ENCODE measurements at regions not wholly inside any gene's neighbourhood (a gene's known extent, or its start where the extent isn't known, plus 50 kb on each side); places are given as distances from the start of the nearest gene placed in this dataset.
"Not testable (repeated sequence)": the region's sequence is repeated elsewhere in the genome, so short reads cannot be mapped to it uniquely, and the experiment has no call there.

DNA sequence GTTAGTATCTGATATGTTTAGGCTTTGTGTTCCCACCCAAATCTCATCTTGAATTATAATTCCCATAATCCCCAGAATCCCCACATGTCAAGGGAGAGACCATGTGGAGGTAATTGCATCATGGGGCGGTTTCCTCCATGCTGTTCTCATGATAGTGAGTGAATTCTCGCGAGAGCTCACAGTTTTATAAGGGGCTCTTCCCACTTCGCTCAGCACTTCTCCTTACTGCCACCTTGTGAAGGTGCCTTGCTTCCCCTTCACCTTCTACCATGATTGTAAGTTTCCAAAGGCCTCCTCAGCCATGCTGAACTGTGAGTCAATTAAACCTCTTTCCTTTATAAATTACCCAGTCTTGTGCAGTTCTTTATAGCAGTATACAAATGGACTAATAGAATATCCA lies 371.9 kb upstream of the CCDC54 start:
- not testable (repeated sequence) for TF ChIP-seq POLR2A (IDR thresholded peaks at IDR 0.05)
- TF ChIP-seq, protein P1, sequence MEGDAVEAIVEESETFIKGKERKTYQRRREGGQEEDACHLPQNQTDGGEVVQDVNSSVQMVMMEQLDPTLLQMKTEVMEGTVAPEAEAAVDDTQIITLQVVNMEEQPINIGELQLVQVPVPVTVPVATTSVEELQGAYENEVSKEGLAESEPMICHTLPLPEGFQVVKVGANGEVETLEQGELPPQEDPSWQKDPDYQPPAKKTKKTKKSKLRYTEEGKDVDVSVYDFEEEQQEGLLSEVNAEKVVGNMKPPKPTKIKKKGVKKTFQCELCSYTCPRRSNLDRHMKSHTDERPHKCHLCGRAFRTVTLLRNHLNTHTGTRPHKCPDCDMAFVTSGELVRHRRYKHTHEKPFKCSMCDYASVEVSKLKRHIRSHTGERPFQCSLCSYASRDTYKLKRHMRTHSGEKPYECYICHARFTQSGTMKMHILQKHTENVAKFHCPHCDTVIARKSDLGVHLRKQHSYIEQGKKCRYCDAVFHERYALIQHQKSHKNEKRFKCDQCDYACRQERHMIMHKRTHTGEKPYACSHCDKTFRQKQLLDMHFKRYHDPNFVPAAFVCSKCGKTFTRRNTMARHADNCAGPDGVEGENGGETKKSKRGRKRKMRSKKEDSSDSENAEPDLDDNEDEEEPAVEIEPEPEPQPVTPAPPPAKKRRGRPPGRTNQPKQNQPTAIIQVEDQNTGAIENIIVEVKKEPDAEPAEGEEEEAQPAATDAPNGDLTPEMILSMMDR (IDR thresholded peaks at IDR 0.05) = not testable (repeated sequence)

Data from uterus (tissue), 2 donors.